Smooth muscle cell (in vitro differentiated cells): ENCODE measurements at regions not wholly inside any gene's neighbourhood (a gene's known extent, or its start where the extent isn't known, plus 50 kb on each side); places are given as distances from the start of the nearest gene placed in this dataset.
A peak's percentile ranks its signal among the peaks of the same experiment; 100 is the strongest.
"Not testable (repeated sequence)": the region's sequence is repeated elsewhere in the genome, so short reads cannot be mapped to it uniquely, and the experiment has no call there.

Experiments
- DNase-seq: peaks from one replicate; lab custom pipeline; 2025; ENCODE audit not compliant: unreplicated experiment; lab: John Stamatoyannopoulos, UW
- H2AFZ ChIP-seq: fragments of 200-600 bp; sonication (generic); 2 replicates; pipeline ENCODE4 v1.6.0; 2016; ENCODE audit warnings: antibody characterized with exemption, low read depth, mild to moderate bottlenecking
- H3F3A ChIP-seq: fragments of 200-600 bp; sonication (generic); 2 replicates; pipeline ENCODE4 v1.6.0; 2017; ENCODE audit warnings: antibody characterized with exemption, low read depth
- H3K27ac ChIP-seq: fragments of 200-600 bp; sonication (generic); 2 replicates; pipeline ENCODE4 v1.5.1; 2016; ENCODE audit warnings: low read depth, mild to moderate bottlenecking
- H3K27me3 ChIP-seq: fragments of 200-600 bp; sonication (generic); 2 replicates; pipeline ENCODE4 v1.6.1; 2016; ENCODE audit warnings: low read depth, mild to moderate bottlenecking
- H3K36me3 ChIP-seq: fragments of 200-600 bp; sonication (generic); 2 replicates; pipeline ENCODE4 v1.5.1; 2016; ENCODE audit warnings: low read depth
- H3K4me1 ChIP-seq: fragments of 200-600 bp; sonication (generic); 2 replicates; pipeline ENCODE4 v1.5.1; 2016; ENCODE audit warnings: low read depth
- H3K4me2 ChIP-seq: fragments of 200-600 bp; sonication (generic); 2 replicates; pipeline ENCODE4 v1.6.0; 2016; ENCODE audit warnings: mild to moderate bottlenecking
- H3K4me3 ChIP-seq: fragments of 200-600 bp; sonication (generic); 2 replicates; pipeline ENCODE4 v1.5.1; 2016; ENCODE audit warnings: mild to moderate bottlenecking
- H3K79me2 ChIP-seq: fragments of 200-600 bp; sonication (generic); 2 replicates; pipeline ENCODE4 v1.6.0; 2016; ENCODE audit warnings: low read depth, mild to moderate bottlenecking
- H3K9ac ChIP-seq: fragments of 200-600 bp; sonication (generic); 2 replicates; pipeline ENCODE4 v1.6.0; 2016; ENCODE audit warnings: low read depth
- H3K9me3 ChIP-seq: fragments of 200-600 bp; sonication (generic); replicated peaks from 2 replicates; pipeline ENCODE4 v1.5.1; 2016; ENCODE audit warnings: low read depth
- H4K20me1 ChIP-seq: fragments of 200-600 bp; sonication (generic); 2 replicates; pipeline ENCODE4 v1.6.0; 2016; ENCODE audit warnings: low read depth
- WGBS: methylation state at CpG from one replicate; pipeline ENCODE4 v1.1.7; 2016; ENCODE audit warnings: low lambda C conversion rate; 5-methylcytosine and 5-hydroxymethylcytosine counted together
- TF ChIP-seq, protein P1 (sequence below): fragments of 200-600 bp; sonication (generic); IDR thresholded peaks from 2 replicates; pipeline ENCODE4 v1.5.1; 2017; ENCODE audit warnings: borderline replicate concordance, mild to moderate bottlenecking, antibody characterized with exemption; ENCODE audit not compliant: insufficient read depth, poor library complexity, severe bottlenecking

- Histone ChIP-seq H3K9me3 (peaks cover 34% of the 10 kb centered on the region), H4K20me1 (no peaks in the 10 kb centered on the region), H3F3A (no peaks in the 10 kb centered on the region), H3K9ac (no peak overlapping the region), H3K79me2 (no peaks in the 10 kb centered on the region), H3K4me3 (no peak overlapping the region), H2AFZ (no peak overlapping the region), H3K27me3 (no peaks in the 10 kb centered on the region), H3K27ac (no peak overlapping the region), H3K4me1 (no peaks in the 10 kb centered on the region), H3K36me3 (peaks cover 19% of the 10 kb centered on the region), H3K4me2 (no peak overlapping the region)
- TF ChIP-seq, protein P1, sequence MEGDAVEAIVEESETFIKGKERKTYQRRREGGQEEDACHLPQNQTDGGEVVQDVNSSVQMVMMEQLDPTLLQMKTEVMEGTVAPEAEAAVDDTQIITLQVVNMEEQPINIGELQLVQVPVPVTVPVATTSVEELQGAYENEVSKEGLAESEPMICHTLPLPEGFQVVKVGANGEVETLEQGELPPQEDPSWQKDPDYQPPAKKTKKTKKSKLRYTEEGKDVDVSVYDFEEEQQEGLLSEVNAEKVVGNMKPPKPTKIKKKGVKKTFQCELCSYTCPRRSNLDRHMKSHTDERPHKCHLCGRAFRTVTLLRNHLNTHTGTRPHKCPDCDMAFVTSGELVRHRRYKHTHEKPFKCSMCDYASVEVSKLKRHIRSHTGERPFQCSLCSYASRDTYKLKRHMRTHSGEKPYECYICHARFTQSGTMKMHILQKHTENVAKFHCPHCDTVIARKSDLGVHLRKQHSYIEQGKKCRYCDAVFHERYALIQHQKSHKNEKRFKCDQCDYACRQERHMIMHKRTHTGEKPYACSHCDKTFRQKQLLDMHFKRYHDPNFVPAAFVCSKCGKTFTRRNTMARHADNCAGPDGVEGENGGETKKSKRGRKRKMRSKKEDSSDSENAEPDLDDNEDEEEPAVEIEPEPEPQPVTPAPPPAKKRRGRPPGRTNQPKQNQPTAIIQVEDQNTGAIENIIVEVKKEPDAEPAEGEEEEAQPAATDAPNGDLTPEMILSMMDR = no peak
- no peak for DNase-seq
- 96% methylated on average over 9 of the region's 9 CpGs for WGBS
Measured at GRCh38 chr12:46569826-46570439, 197.4 kb upstream of the SLC38A2 start.

- TF ChIP-seq, protein P1 = no peak
Measured at GRCh38 chr12:46567667-46568066, 195.1 kb upstream of the SLC38A2 start.

GRCh38 chr12:46562625-46563225, 190.2 kb upstream of the SLC38A2 start:
- no peak overlapping the region for H2AFZ ChIP-seq
- DNase-seq = no peak

More at GRCh38 chr12:46567667-46568066, 195.1 kb upstream of the SLC38A2 start:
- no peak overlapping the region for H2AFZ ChIP-seq
- no peak overlapping the region for H3K4me2 ChIP-seq
- H3K4me3 ChIP-seq = no peak overlapping the region
- peaks cover 5% of the 10 kb centered on the region for H3K4me1 ChIP-seq
- peaks cover 19% of the 10 kb centered on the region for H3K36me3 ChIP-seq
- no peaks in the 10 kb centered on the region for H3F3A ChIP-seq
- H3K79me2 ChIP-seq = no peaks in the 10 kb centered on the region
- H4K20me1 ChIP-seq = no peaks in the 10 kb centered on the region
- no peak for DNase-seq
- H3K9ac ChIP-seq = no peak overlapping the region
- no peak overlapping the region for H3K27ac ChIP-seq
- H3K9me3 ChIP-seq = peaks cover 39% of the 10 kb centered on the region
- no peaks in the 10 kb centered on the region for H3K27me3 ChIP-seq

DNA sequence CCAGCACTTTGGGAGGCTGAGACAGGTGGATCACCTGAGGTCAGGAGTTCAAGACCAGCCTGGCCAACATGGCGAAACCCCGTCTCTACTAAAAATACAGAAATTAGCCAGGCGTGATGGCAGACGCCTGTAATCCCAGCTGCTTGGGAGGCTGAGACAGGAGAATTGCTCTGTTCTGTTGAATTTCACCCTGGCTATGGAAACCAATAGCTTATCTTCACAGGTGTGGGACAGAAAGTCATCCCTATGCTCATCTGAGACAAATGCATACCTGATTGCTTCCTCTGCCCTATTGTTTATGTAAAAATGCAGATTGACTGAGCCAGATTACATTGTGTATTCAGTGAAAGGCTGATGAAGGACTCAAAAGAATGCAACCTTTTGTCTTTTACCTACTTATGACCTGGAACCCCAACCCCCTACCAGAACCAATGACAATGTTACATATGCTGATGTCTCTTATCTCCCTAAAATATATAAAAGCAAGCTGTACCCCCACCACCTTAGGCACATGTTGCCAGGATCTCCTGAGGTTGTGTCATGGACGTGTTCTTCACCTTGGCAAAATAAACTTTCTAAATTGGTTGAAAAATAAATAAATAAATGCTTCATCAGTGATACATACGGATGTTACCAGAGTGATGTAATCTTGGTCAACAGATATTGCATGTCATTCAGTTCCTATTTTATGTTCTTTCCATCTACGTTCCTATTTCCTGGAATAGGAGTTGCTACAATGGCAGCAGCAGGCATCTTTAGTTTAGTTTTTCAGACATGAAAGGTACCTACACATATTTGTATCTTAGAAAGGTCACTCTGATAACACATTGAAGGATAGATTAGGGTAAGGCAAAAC, 189.4 kb upstream of the SLC38A2 start:
- not testable (repeated sequence) for DNase-seq, H3K4me1 ChIP-seq, H3K79me2 ChIP-seq, H4K20me1 ChIP-seq, H3K4me2 ChIP-seq, H3F3A ChIP-seq, H3K9ac ChIP-seq, H3K4me3 ChIP-seq, H2AFZ ChIP-seq, H3K27me3 ChIP-seq
- 91% methylated on average over 7 of the region's 7 CpGs for WGBS
- Histone ChIP-seq H3K27ac (peak overlapping the region; percentile 48), H3K36me3 (peaks cover 16% of the 10 kb centered on the region), H3K9me3 (peaks cover 18% of the 10 kb centered on the region)

More at GRCh38 chr12:46562625-46563225, 190.2 kb upstream of the SLC38A2 start:
- no peaks in the 10 kb centered on the region for H3F3A ChIP-seq
- peaks cover 19% of the 10 kb centered on the region for H3K36me3 ChIP-seq
- no peak overlapping the region for H3K4me2 ChIP-seq
- TF ChIP-seq, protein P1 = no peak
- H3K27me3 ChIP-seq = no peaks in the 10 kb centered on the region
- H4K20me1 ChIP-seq = no peaks in the 10 kb centered on the region
- H3K27ac ChIP-seq = peak overlapping the region; percentile 48
- peaks cover 9% of the 10 kb centered on the region for H3K4me1 ChIP-seq
- H3K79me2 ChIP-seq = no peaks in the 10 kb centered on the region
- H3K9me3 ChIP-seq = peaks cover 25% of the 10 kb centered on the region
- H3K4me3 ChIP-seq = no peak overlapping the region
- 81% methylated on average over 5 of the region's 5 CpGs for WGBS
- no peak overlapping the region for H3K9ac ChIP-seq
